HEK293T (cell line): ENCODE measurements at regions not wholly inside any gene's neighbourhood (a gene's known extent, or its start where the extent isn't known, plus 50 kb on each side); places are given as distances from the start of the nearest gene placed in this dataset.

Experiments used
- CTCF ChIA-PET: fragments of 350-600 bp; formaldehyde crosslinking; extraction: SDS; loops from one replicate; lab custom pipeline; 2021; ENCODE audit warnings: antibody characterized with exemption, inconsistent platforms; lab: Yijun Ruan, JAX
- POLR2A ChIA-PET: fragments of 350-600 bp; formaldehyde crosslinking; extraction: SDS; loops from one replicate; lab custom pipeline; 2020; ENCODE audit warnings: antibody characterized with exemption, inconsistent platforms; lab: Yijun Ruan, JAX
- DNase-seq: peaks from one replicate; pipeline ENCODE4 v3.0.0; 2012; ENCODE audit warnings: mixed read lengths; ENCODE audit errors: extremely low spot score
- ARNT ChIP-seq: fragments of 450-650 bp; IDR thresholded peaks from 2 replicates; pipeline ENCODE4 v1.6.1; 2017; ENCODE audit warnings: mild to moderate bottlenecking
- BHLHE40 ChIP-seq: fragments of 450-650 bp; IDR thresholded peaks from 2 replicates; pipeline ENCODE4 v1.6.1; 2016; ENCODE audit warnings: mild to moderate bottlenecking, moderate library complexity, borderline replicate concordance
- CTBP1 ChIP-seq: fragments of 450-650 bp; IDR thresholded peaks from 2 replicates; pipeline ENCODE4 v1.6.1; 2016; ENCODE audit warnings: borderline replicate concordance
- ELF4 ChIP-seq: fragments of 450-650 bp; IDR thresholded peaks from 2 replicates; pipeline ENCODE4 v1.6.1; 2017; ENCODE audit warnings: antibody characterized with exemption
- FOXA1 ChIP-seq: fragments of 450-650 bp; IDR thresholded peaks from 2 replicates; pipeline ENCODE4 v1.6.1; 2016; ENCODE audit warnings: mild to moderate bottlenecking
- FOXK2 ChIP-seq: fragments of 450-650 bp; IDR thresholded peaks from 2 replicates; pipeline ENCODE4 v1.6.1; 2016; ENCODE audit warnings: mild to moderate bottlenecking
- FOXM1 ChIP-seq: fragments of 450-650 bp; IDR thresholded peaks from 2 replicates; pipeline ENCODE4 v1.6.1; 2017; ENCODE audit warnings: mild to moderate bottlenecking, borderline replicate concordance
- HDGF ChIP-seq: fragments of 450-650 bp; IDR thresholded peaks from 2 replicates; pipeline ENCODE4 v1.6.1; 2017; ENCODE audit warnings: antibody characterized with exemption, borderline replicate concordance
- L3MBTL2 ChIP-seq: fragments of 450-650 bp; conservative IDR thresholded peaks from 2 replicates; pipeline ENCODE4 v1.6.1; 2016; ENCODE audit warnings: mild to moderate bottlenecking
- LEF1 ChIP-seq: fragments of 450-650 bp; IDR thresholded peaks from 2 replicates; pipeline ENCODE4 v1.6.1; 2017; ENCODE audit warnings: mild to moderate bottlenecking, borderline replicate concordance
- NFRKB ChIP-seq: fragments of 450-650 bp; IDR thresholded peaks from 2 replicates; pipeline ENCODE4 v1.6.1; 2016; ENCODE audit warnings: mild to moderate bottlenecking, moderate library complexity
- PKNOX1 ChIP-seq: fragments of 450-650 bp; IDR thresholded peaks from 2 replicates; pipeline ENCODE4 v1.6.1; 2016
- SP1 ChIP-seq: fragments of 450-650 bp; IDR thresholded peaks from 2 replicates; pipeline ENCODE4 v1.6.1; 2017
- SUZ12 ChIP-seq: fragments of 450-650 bp; IDR thresholded peaks from 2 replicates; pipeline ENCODE4 v1.6.1; 2016; ENCODE audit warnings: mild to moderate bottlenecking
- TARDBP ChIP-seq: fragments of 450-650 bp; IDR thresholded peaks from 2 replicates; pipeline ENCODE4 v1.6.1; 2016
- ZNF384 ChIP-seq: fragments of 450-650 bp; IDR thresholded peaks from 2 replicates; pipeline ENCODE4 v1.6.1; 2016

- POLR2A ChIA-PET, result no interaction called here
- CTCF ChIA-PET, result no interaction called here
- TF ChIP-seq CTBP1 (no peak), HDGF (no peak), NFRKB (no peak), BHLHE40 (no peak), ARNT (no peak), PKNOX1 (no peak), FOXK2 (no peak), FOXM1 (no peak)
- DNase-seq, result no peak
Observed at GRCh38 chr9:34907044-34907443, 51.0 kb upstream of the PHF24 start.

GRCh38 chr9:34899535-34900158 is 58.4 kb upstream of the PHF24 start:
- ChIA-PET POLR2A (interaction anchor here (1.0 to 1.2 kb wide), 3 partner anchors 39 to 95 kb away, joined by 3 to 6 read pairs (median 3); no protein-coding TSS in a partner anchor), CTCF (interaction anchor here (0.5 to 1.7 kb wide), 16 partner anchors 9 to 233 kb away, joined by 3 to 15 read pairs (median 6); partner anchors contain the start of gene DNAJB5)
- no peak for TF ChIP-seq HDGF
- no peak for TF ChIP-seq ZNF384
- TF ChIP-seq PKNOX1, result peak; percentile 50
- peak; percentile 81 for DNase-seq

- DNase-seq, result no peak
- no peak for TF ChIP-seq FOXA1
- no peak for TF ChIP-seq LEF1
- TF ChIP-seq FOXK2, result no peak
- no peak for TF ChIP-seq BHLHE40
- no peak for TF ChIP-seq L3MBTL2
- TF ChIP-seq ELF4, result no peak
- TF ChIP-seq FOXM1, result no peak
- TF ChIP-seq SUZ12, result no peak
- no peak for TF ChIP-seq TARDBP
- TF ChIP-seq PKNOX1, result no peak
- no peak for TF ChIP-seq HDGF
Observed at GRCh38 chr9:34898846-34899245, 59.2 kb upstream of the PHF24 start.

GRCh38 chr9:34896112-34896511 is 62.0 kb upstream of the PHF24 start:
- TF ChIP-seq SP1, result no peak
- TF ChIP-seq PKNOX1, result peak; percentile 15; the same call in 1 of the 2 replicates
- ChIA-PET CTCF (interaction anchor here (0.6 to 1.0 kb wide), 4 partner anchors 14 to 658 kb away, joined by 3 read pairs; no protein-coding TSS in a partner anchor), POLR2A (no interaction called here)
- no peak for DNase-seq

More at GRCh38 chr9:34898846-34899245, 59.2 kb upstream of the PHF24 start:
- ChIA-PET POLR2A (interaction anchor here (1.0 kb wide), 1 partner anchor 40 kb away, joined by 3 read pairs; no protein-coding TSS in a partner anchor), CTCF (interaction anchor here (0.7 to 1.7 kb wide), 12 partner anchors 9 to 153 kb away, joined by 3 to 15 read pairs (median 6); partner anchors contain the start of gene DNAJB5)

- TF ChIP-seq FOXK2 (no peak), ELF4 (no peak), SP1 (no peak), BHLHE40 (no peak), SUZ12 (no peak), TARDBP (no peak), FOXM1 (no peak)
- no peak for DNase-seq
- POLR2A ChIA-PET, result no interaction called here
- CTCF ChIA-PET, result no interaction called here
Observed at GRCh38 chr9:34892886-34893285, 65.2 kb upstream of the PHF24 start.

- CTCF ChIA-PET, result no interaction called here
- POLR2A ChIA-PET, result no interaction called here
- no peak for DNase-seq
Observed at GRCh38 chr9:34891386-34891785, 66.7 kb upstream of the PHF24 start.

More at GRCh38 chr9:34891386-34891785, 66.7 kb upstream of the PHF24 start:
- TF ChIP-seq FOXA1, result no peak
- no peak for TF ChIP-seq SP1
- no peak for TF ChIP-seq ZNF384
- no peak for TF ChIP-seq L3MBTL2
- TF ChIP-seq BHLHE40, result no peak
- no peak for TF ChIP-seq PKNOX1
- TF ChIP-seq ELF4, result no peak
- no peak for TF ChIP-seq FOXM1
- TF ChIP-seq NFRKB, result no peak
- no peak for TF ChIP-seq ARNT
- TF ChIP-seq HDGF, result no peak
- TF ChIP-seq FOXK2, result no peak
- no peak for TF ChIP-seq CTBP1
- TF ChIP-seq TARDBP, result no peak
- TF ChIP-seq LEF1, result no peak
- TF ChIP-seq SUZ12, result no peak
